ENCODE measurements at regions not wholly inside any gene's neighbourhood (a gene's known extent, or its start where the extent isn't known, plus 50 kb on each side); places are given as distances from the start of the nearest gene placed in this dataset.

GRCh38 chr9:82196622-82197441 lies 208.3 kb downstream of the SPATA31D1 start:
- H3K4me3 ChIP-seq (ENCODE audit: control insufficient read depth, low read depth, low read length) = no peak overlapping the region
- TF ChIP-seq, protein P1, sequence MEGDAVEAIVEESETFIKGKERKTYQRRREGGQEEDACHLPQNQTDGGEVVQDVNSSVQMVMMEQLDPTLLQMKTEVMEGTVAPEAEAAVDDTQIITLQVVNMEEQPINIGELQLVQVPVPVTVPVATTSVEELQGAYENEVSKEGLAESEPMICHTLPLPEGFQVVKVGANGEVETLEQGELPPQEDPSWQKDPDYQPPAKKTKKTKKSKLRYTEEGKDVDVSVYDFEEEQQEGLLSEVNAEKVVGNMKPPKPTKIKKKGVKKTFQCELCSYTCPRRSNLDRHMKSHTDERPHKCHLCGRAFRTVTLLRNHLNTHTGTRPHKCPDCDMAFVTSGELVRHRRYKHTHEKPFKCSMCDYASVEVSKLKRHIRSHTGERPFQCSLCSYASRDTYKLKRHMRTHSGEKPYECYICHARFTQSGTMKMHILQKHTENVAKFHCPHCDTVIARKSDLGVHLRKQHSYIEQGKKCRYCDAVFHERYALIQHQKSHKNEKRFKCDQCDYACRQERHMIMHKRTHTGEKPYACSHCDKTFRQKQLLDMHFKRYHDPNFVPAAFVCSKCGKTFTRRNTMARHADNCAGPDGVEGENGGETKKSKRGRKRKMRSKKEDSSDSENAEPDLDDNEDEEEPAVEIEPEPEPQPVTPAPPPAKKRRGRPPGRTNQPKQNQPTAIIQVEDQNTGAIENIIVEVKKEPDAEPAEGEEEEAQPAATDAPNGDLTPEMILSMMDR (conservative IDR thresholded peaks at IDR 0.05; ENCODE audit: control insufficient read depth, insufficient read depth, low read depth, low read length) = no peak
- no peak for DNase-seq (ENCODE audit: low read depth)

DNA sequence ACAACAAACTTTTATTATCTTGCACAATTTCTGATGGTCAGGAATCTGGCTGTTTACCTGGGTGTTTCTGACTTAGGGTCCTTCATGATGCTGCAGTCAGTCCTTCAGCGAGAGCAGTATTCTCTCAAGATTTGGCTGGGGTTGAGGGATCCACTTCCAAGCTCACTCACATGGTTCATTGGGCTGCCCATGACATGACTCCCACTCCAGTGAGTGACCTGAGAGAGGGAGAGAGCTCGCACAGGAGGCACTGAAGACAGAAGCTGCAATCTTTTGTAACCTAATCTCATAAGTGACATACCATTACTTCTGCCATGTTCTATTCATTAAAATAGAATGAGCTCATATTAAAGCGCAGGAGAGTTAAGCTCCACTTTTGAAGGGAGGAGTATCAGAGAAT lies 212.6 kb downstream of the SPATA31D1 start:
- TF ChIP-seq, protein P1 (conservative IDR thresholded peaks at IDR 0.05; ENCODE audit: control insufficient read depth, insufficient read depth, low read depth, low read length) = no peak
- H3K4me3 ChIP-seq (ENCODE audit: control insufficient read depth, low read depth, low read length) = no peak overlapping the region
- DNase-seq (ENCODE audit: low read depth) = no peak

DNA sequence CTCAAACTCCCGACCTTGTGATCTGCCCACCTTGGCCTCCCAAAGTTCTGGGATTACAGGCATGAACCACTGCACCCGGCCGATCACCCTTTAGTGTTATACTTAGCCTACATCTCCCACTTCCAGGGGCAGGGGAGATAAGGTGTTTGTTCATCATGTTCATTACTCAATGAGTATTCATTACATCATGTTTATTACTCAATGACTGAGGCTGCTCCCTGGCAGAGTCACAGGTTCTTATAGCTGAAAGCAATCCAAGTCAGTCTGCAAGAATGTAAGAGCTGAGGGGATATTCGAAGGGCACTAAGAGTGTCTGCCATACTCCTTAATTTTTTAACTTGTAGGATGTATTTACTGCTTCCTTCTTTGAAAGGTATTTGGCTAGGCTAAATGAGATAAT lies 214.2 kb downstream of the SPATA31D1 start:
- H3K4me3 ChIP-seq (ENCODE audit: control insufficient read depth, low read depth, low read length) = no peak overlapping the region
- TF ChIP-seq, protein P1 (conservative IDR thresholded peaks at IDR 0.05; ENCODE audit: control insufficient read depth, insufficient read depth, low read depth, low read length) = no peak
- DNase-seq (ENCODE audit: low read depth) = peak; percentile 72

DNA sequence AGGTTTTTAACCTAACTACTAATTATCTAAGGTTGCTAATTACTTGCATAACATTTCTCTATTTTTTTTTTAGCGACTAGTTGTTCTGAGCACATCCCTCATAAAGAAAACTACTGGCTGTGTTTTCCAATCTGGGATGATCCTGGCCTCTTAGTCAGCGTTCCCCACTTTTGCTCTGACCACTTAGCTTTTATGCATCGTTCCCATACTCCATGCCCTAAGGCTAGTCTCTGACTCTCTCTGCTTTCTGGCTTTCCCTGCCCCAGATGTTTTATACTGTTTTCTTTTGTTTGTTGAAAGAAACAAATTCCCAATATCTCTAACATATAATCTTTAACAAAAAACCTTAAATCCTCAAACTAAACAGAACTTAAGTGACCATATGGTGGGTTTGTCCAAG lies 217.9 kb downstream of the SPATA31D1 start:
- TF ChIP-seq, protein P1 (conservative IDR thresholded peaks at IDR 0.05; ENCODE audit: control insufficient read depth, insufficient read depth, low read depth, low read length) = no peak
- DNase-seq (ENCODE audit: low read depth) = no peak
- no peak overlapping the region for H3K4me3 ChIP-seq (ENCODE audit: control insufficient read depth, low read depth, low read length)

DNA sequence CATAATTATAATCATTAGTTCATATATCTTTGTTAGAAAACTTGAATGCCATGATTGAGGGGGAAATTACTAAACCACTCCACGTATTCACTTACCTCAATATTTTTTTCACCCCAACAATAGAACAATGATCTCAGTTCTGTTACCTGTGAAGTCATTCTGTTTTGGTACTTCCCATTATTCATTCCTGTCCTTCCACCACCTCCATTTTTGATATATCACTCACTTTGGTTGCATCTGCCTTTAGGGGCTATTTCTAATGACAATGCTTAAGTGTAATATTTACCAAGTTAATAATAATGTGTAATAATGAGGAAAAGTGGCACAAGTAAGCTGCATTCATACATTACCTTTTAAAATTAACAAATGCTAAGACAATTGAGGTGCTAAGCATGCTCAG lies 218.4 kb downstream of the SPATA31D1 start:
- DNase-seq (ENCODE audit: low read depth) = no peak
- TF ChIP-seq, protein P1 (conservative IDR thresholded peaks at IDR 0.05; ENCODE audit: control insufficient read depth, insufficient read depth, low read depth, low read length) = no peak

DNA sequence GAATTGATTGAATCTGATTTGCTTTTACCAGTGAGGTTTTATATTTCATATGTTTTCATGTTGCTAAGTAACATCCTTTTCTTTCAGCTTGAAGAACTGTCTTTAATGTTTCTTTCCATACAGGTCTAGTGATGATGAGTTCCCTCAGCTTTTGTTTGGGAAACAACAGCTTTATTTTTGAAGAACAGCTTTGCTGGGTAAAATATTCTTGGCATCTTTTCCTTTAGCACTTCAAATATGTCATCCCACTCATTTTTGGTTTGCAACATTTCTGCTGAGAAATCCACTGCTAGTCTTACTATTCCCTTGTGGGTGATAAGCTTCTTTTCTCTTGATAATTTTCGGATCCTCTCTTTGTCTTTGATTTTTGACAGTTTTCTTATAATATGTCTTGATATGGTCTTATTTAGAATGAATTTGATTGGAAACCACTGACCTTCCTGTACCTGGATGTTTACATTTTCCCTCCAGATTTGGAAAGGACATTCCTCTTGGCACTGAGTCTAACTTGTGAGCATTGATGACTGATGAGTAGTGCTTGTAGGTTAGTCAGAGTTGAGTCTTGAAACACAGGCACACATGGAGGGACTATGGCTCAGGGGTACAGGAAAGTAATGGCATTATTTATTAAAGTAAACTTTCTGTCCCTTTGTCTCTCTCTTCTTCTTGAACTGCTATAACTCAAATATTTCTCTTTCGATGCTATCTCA lies 220.3 kb downstream of the SPATA31D1 start:
- peak; percentile 46 for DNase-seq (ENCODE audit: low read depth)
- no peak overlapping the region for H3K4me3 ChIP-seq (ENCODE audit: control insufficient read depth, low read depth, low read length)
- TF ChIP-seq, protein P1 (conservative IDR thresholded peaks at IDR 0.05; ENCODE audit: control insufficient read depth, insufficient read depth, low read depth, low read length) = no peak

More for the DNA sequence above, 218.4 kb downstream of the SPATA31D1 start:
- H3K4me3 ChIP-seq (ENCODE audit: control insufficient read depth, low read depth, low read length) = no peak overlapping the region

Data from fibroblast of mammary gland (primary cell).